ENCODE measurements at regions not wholly inside any gene's neighbourhood (a gene's known extent, or its start where the extent isn't known, plus 50 kb on each side); places are given as distances from the start of the nearest gene placed in this dataset.
A peak's percentile ranks its signal among the peaks of the same experiment; 100 is the strongest.
"Not testable (repeated sequence)": the region's sequence is repeated elsewhere in the genome, so short reads cannot be mapped to it uniquely, and the experiment has no call there.

- peak overlapping the region; percentile 80 for H3K27ac ChIP-seq
- H3K4me1 ChIP-seq (ENCODE audit: control insufficient read depth in 1 of 2, insufficient read depth in 1 of 2, low read depth in 1 of 2, low read length in 1 of 2): peaks cover 35 to 37% of the 10 kb centered on the region in 2 experiments
- H3K27me3 ChIP-seq: no peaks in the 10 kb centered on the region
- no peak for TF ChIP-seq CTCF (IDR thresholded peaks at IDR 0.05)
- H3K4me3 ChIP-seq (ENCODE audit: low read depth in 1 of 2, low read length in 1 of 2): peak overlapping the region in 1 of 2 experiments; percentile 42
- H3K36me3 ChIP-seq: no peaks in the 10 kb centered on the region
- no peaks in the 10 kb centered on the region for H3K9me3 ChIP-seq
Measured at GRCh38 chr3:187888701-187889100, 143.4 kb upstream of the BCL6 start.

GRCh38 chr3:187889106-187889505 lies 143.8 kb upstream of the BCL6 start:
- H3K36me3 ChIP-seq: no peaks in the 10 kb centered on the region
- H3K4me1 ChIP-seq (ENCODE audit: control insufficient read depth in 1 of 2, insufficient read depth in 1 of 2, low read depth in 1 of 2, low read length in 1 of 2): peaks cover 35 to 37% of the 10 kb centered on the region in 2 experiments
- peak overlapping the region; percentile 42 to 51 for H3K4me3 ChIP-seq (ENCODE audit: low read depth in 1 of 2, low read length in 1 of 2)
- H3K27me3 ChIP-seq: no peaks in the 10 kb centered on the region
- peak overlapping the region; percentile 80 for H3K27ac ChIP-seq
- no peak for TF ChIP-seq CTCF (IDR thresholded peaks at IDR 0.05)
- no peaks in the 10 kb centered on the region for H3K9me3 ChIP-seq

GRCh38 chr3:187889601-187890404 lies 144.5 kb upstream of the BCL6 start:
- no peak for TF ChIP-seq CTCF (IDR thresholded peaks at IDR 0.05)
- Histone ChIP-seq H3K27me3 (no peaks in the 10 kb centered on the region), H3K4me1 (ENCODE audit: control insufficient read depth in 1 of 2, insufficient read depth in 1 of 2, low read depth in 1 of 2, low read length in 1 of 2) (peaks cover 35 to 37% of the 10 kb centered on the region in 2 experiments), H3K4me3 (ENCODE audit: low read depth in 1 of 2, low read length in 1 of 2) (peak overlapping the region; percentile 42 to 51), H3K9me3 (no peaks in the 10 kb centered on the region), H3K27ac (peak overlapping the region; percentile 80), H3K36me3 (no peaks in the 10 kb centered on the region)

GRCh38 chr3:187890405-187890752 lies 145.1 kb upstream of the BCL6 start:
- Histone ChIP-seq H3K27ac (peak overlapping the region; percentile 80), H3K4me3 (ENCODE audit: low read depth in 1 of 2, low read length in 1 of 2) (peak overlapping the region in 1 of 2 experiments; percentile 42), H3K4me1 (ENCODE audit: control insufficient read depth in 1 of 2, insufficient read depth in 1 of 2, low read depth in 1 of 2, low read length in 1 of 2) (peaks cover 33 to 34% of the 10 kb centered on the region in 2 experiments)
- H3K9me3 ChIP-seq, H3K27me3 ChIP-seq, H3K36me3 ChIP-seq: not testable (repeated sequence)

GRCh38 chr3:187896646-187897045 lies 151.4 kb upstream of the BCL6 start:
- Histone ChIP-seq H3K4me3 (ENCODE audit: low read depth in 1 of 2, low read length in 1 of 2) (no peak overlapping the region), H3K9me3 (no peaks in the 10 kb centered on the region), H3K36me3 (no peaks in the 10 kb centered on the region), H3K27me3 (no peaks in the 10 kb centered on the region), H3K27ac (no peak overlapping the region), H3K4me1 (ENCODE audit: control insufficient read depth in 1 of 2, insufficient read depth in 1 of 2, low read depth in 1 of 2, low read length in 1 of 2) (no peaks in the 10 kb centered on the region)
- TF ChIP-seq CTCF (IDR thresholded peaks at IDR 0.05): no peak

- Histone ChIP-seq H3K27ac (no peak overlapping the region), H3K27me3 (no peaks in the 10 kb centered on the region), H3K4me1 (ENCODE audit: control insufficient read depth in 1 of 2, insufficient read depth in 1 of 2, low read depth in 1 of 2, low read length in 1 of 2) (no peaks in the 10 kb centered on the region), H3K4me3 (ENCODE audit: low read depth in 1 of 2, low read length in 1 of 2) (no peak overlapping the region), H3K36me3 (no peaks in the 10 kb centered on the region), H3K9me3 (no peaks in the 10 kb centered on the region)
- TF ChIP-seq CTCF (IDR thresholded peaks at IDR 0.05): no peak
Measured at GRCh38 chr3:187899246-187899645, 154.0 kb upstream of the BCL6 start.

Data from neutrophil (primary cell).